Skin epidermis (tissue), 12 donors: ENCODE measurements at regions not wholly inside any gene's neighbourhood (a gene's known extent, or its start where the extent isn't known, plus 50 kb on each side); places are given as distances from the start of the nearest gene placed in this dataset.

Experiments used
- H3K27ac ChIP-seq, 21 experiments: fragments of 200-600 bp; sonication (generic) in 11 of 21; one replicate each; pipeline ENCODE4 v1.5.0; 2020; ENCODE audit warnings: mild to moderate bottlenecking in 3 of 21, inconsistent platforms in 2 of 21, moderate library complexity in 2 of 21
- H3K4me3 ChIP-seq, 7 experiments: fragments of 200-600 bp; sonication (generic) in 2 of 7; one replicate each; pipeline ENCODE4 v1.5.0; 2020; ENCODE audit warnings: inconsistent platforms in 2 of 7, mild to moderate bottlenecking in 2 of 7, moderate library complexity in 1 of 7

- no peak overlapping the region for H3K4me3 ChIP-seq
- peak overlapping the region in 15 of 21 experiments; percentile 19 to 85 (median 64) for H3K27ac ChIP-seq
Measured at GRCh38 chr5:148912146-148912545, 85.7 kb downstream of the ADRB2 start.

GRCh38 chr5:148912714-148913398 is 86.4 kb downstream of the ADRB2 start:
- Histone ChIP-seq H3K4me3 (no peak overlapping the region), H3K27ac (peak overlapping the region in 17 of 21 experiments; percentile 6 to 86 (median 71))

- Histone ChIP-seq H3K27ac (peak overlapping the region in 16 of 21 experiments; percentile 6 to 86 (median 72)), H3K4me3 (no peak overlapping the region)
Measured at GRCh38 chr5:148913493-148913892, 87.1 kb downstream of the ADRB2 start.

- Histone ChIP-seq H3K4me3 (no peak overlapping the region), H3K27ac (peak overlapping the region in 14 of 21 experiments; percentile 31 to 86 (median 72))
Measured at GRCh38 chr5:148913985-148914431, 87.6 kb downstream of the ADRB2 start.

- Histone ChIP-seq H3K4me3 (no peak overlapping the region), H3K27ac (peak overlapping the region in 15 of 21 experiments; percentile 4 to 86 (median 66))
Measured at GRCh38 chr5:148915224-148915817, 88.9 kb downstream of the ADRB2 start.

- H3K27ac ChIP-seq, result no peak overlapping the region
- no peak overlapping the region for H3K4me3 ChIP-seq
Measured at GRCh38 chr5:148920646-148921288, 94.4 kb downstream of the ADRB2 start.

GRCh38 chr5:148921350-148921749 is 94.9 kb downstream of the ADRB2 start:
- H3K27ac ChIP-seq, result no peak overlapping the region
- no peak overlapping the region for H3K4me3 ChIP-seq

- H3K27ac ChIP-seq, result no peak overlapping the region
Measured at GRCh38 chr5:148922606-148923005, 96.2 kb downstream of the ADRB2 start.

GRCh38 chr5:148923023-148923422 is 96.6 kb downstream of the ADRB2 start:
- H3K4me3 ChIP-seq, result no peak overlapping the region
- H3K27ac ChIP-seq, result no peak overlapping the region

More at GRCh38 chr5:148922606-148923005, 96.2 kb downstream of the ADRB2 start:
- no peak overlapping the region for H3K4me3 ChIP-seq

GRCh38 chr5:148924817-148925216 is 98.4 kb downstream of the ADRB2 start:
- Histone ChIP-seq H3K27ac (no peak overlapping the region), H3K4me3 (no peak overlapping the region)

- no peak overlapping the region for H3K4me3 ChIP-seq
- H3K27ac ChIP-seq, result no peak overlapping the region
Measured at GRCh38 chr5:148926207-148926606, 99.8 kb downstream of the ADRB2 start.

GRCh38 chr5:148927307-148927946 is 101.0 kb downstream of the ADRB2 start:
- no peak overlapping the region for H3K4me3 ChIP-seq
- H3K27ac ChIP-seq, result no peak overlapping the region

GRCh38 chr5:148928141-148928540 is 101.7 kb downstream of the ADRB2 start:
- H3K27ac ChIP-seq, result no peak overlapping the region
- H3K4me3 ChIP-seq, result no peak overlapping the region

- Histone ChIP-seq H3K4me3 (no peak overlapping the region), H3K27ac (no peak overlapping the region)
Measured at GRCh38 chr5:148931453-148932057, 105.1 kb downstream of the ADRB2 start.

- H3K27ac ChIP-seq, result no peak overlapping the region
- H3K4me3 ChIP-seq, result no peak overlapping the region
Measured at GRCh38 chr5:148932355-148932935, 106.0 kb downstream of the ADRB2 start.

GRCh38 chr5:148933903-148934432 is 107.6 kb downstream of the ADRB2 start:
- Histone ChIP-seq H3K27ac (no peak overlapping the region), H3K4me3 (no peak overlapping the region)

- Histone ChIP-seq H3K27ac (no peak overlapping the region), H3K4me3 (no peak overlapping the region)
Measured at GRCh38 chr5:148934895-148935400, 108.5 kb downstream of the ADRB2 start.

- Histone ChIP-seq H3K4me3 (no peak overlapping the region), H3K27ac (no peak overlapping the region)
Measured at GRCh38 chr5:148937239-148937638, 110.8 kb downstream of the ADRB2 start.

GRCh38 chr5:148937830-148938521 is 111.6 kb downstream of the ADRB2 start:
- no peak overlapping the region for H3K27ac ChIP-seq
- no peak overlapping the region for H3K4me3 ChIP-seq
